ENCODE measurements at regions not wholly inside any gene's neighbourhood (a gene's known extent, or its start where the extent isn't known, plus 50 kb on each side); places are given as distances from the start of the nearest gene placed in this dataset.

- TF ChIP-seq CTCF (conservative IDR thresholded peaks at IDR 0.05; ENCODE audit: low read depth, low read length): no peak
- no peak for TF ChIP-seq EZH2phosphoT487 (IDR thresholded peaks at IDR 0.05; ENCODE audit: borderline replicate concordance, low read length)
Observed at GRCh38 chr1:95438218-95438948, 204.4 kb downstream of the RWDD3 start.
